ENCODE measurements at regions not wholly inside any gene's neighbourhood (a gene's known extent, or its start where the extent isn't known, plus 50 kb on each side); places are given as distances from the start of the nearest gene placed in this dataset.
"Not testable (repeated sequence)": the region's sequence is repeated elsewhere in the genome, so short reads cannot be mapped to it uniquely, and the experiment has no call there.

DNA sequence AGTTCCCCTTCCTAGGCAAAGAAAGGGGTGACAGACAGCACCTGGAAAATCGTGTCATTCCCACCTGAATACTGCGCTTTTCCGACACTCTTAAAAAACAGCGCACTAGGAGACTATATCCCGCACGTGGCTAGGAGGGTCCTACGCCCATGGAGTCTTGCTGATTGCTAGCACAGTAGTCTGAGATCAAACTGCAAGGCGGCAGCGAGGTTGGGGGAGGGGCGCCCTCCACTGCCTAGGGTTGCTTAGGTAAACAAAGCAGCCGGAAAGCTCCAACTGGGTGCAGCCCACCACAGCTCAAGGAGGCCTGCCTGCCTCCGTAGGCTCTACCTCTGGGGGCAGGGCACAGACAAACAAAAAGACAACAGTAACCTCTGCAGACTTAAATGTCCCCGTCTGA is 367.5 kb downstream of the PRR16 start:
- TF ChIP-seq, protein P1, sequence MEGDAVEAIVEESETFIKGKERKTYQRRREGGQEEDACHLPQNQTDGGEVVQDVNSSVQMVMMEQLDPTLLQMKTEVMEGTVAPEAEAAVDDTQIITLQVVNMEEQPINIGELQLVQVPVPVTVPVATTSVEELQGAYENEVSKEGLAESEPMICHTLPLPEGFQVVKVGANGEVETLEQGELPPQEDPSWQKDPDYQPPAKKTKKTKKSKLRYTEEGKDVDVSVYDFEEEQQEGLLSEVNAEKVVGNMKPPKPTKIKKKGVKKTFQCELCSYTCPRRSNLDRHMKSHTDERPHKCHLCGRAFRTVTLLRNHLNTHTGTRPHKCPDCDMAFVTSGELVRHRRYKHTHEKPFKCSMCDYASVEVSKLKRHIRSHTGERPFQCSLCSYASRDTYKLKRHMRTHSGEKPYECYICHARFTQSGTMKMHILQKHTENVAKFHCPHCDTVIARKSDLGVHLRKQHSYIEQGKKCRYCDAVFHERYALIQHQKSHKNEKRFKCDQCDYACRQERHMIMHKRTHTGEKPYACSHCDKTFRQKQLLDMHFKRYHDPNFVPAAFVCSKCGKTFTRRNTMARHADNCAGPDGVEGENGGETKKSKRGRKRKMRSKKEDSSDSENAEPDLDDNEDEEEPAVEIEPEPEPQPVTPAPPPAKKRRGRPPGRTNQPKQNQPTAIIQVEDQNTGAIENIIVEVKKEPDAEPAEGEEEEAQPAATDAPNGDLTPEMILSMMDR (IDR thresholded peaks at IDR 0.05; ENCODE audit: low read depth, low read length, poor library complexity, severe bottlenecking), result not testable (repeated sequence)
- not testable (repeated sequence) for TF ChIP-seq EZH2phosphoT487 (IDR thresholded peaks at IDR 0.05; ENCODE audit: borderline replicate concordance, low read length)
